Mononuclear cell (primary cell): ENCODE measurements at regions not wholly inside any gene's neighbourhood (a gene's known extent, or its start where the extent isn't known, plus 50 kb on each side); places are given as distances from the start of the nearest gene placed in this dataset.

Source experiments
- H3K27me3 ChIP-seq: 2 replicates; pipeline ENCODE4 v1.6.0; 2011; ENCODE audit warnings: low read length, control low read depth; ENCODE audit not compliant: insufficient read depth
- H3K4me1 ChIP-seq: 2 replicates; pipeline ENCODE4 v1.5.1; 2011; ENCODE audit warnings: mild to moderate bottlenecking, low read length, control low read depth; ENCODE audit not compliant: insufficient read depth
- H3K4me3 ChIP-seq: 2 replicates; pipeline ENCODE4 v1.5.1; 2011; ENCODE audit warnings: mild to moderate bottlenecking, low read length, moderate library complexity
- H3K9me3 ChIP-seq: 2 replicates; pipeline ENCODE4 v1.5.1; 2011; ENCODE audit warnings: low read depth, mild to moderate bottlenecking, control low read depth, low read length

DNA sequence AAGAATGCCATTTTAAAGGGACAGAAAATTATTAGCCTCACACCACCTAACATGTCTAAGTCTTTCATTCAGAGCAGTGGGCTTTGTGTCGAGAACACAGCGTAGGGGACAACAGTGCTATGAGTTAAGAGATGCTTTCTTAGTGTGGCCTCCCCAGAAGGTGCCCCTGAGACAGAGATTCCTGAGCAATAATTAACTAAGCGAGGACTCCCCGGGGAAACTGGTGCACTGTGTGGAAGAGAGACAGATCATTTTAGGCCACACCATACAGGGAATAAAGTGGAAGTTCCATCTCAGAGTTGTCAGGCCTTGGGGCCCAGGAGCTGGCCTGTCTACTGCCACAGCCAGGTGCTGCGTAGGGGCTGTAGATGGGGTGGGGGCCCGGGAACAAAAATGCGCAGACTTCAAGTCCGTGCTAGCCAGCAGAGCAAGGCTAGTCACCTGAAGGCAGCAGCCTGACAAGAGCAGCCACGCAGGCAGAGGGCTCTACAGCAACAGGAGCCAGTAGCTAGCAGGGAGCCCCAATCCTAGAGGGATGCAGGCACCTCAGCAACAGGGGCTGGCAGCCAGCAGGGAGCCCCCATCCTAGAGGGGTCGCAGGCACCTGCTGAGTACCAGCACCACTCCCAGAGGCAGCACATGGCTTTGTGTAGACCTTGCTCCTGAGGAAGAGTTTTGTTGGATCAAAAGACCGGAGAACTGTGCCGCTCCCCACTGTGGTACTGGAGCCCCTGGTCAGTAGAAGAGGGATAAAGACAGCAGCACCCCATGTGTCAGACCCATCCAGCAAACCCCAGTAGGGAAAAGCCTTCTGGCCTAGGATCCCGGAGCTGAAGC, 63.0 kb upstream of the NXT1 start:
- Histone ChIP-seq H3K4me3 (no peak overlapping the region), H3K4me1 (no peaks in the 10 kb centered on the region), H3K27me3 (no peaks in the 10 kb centered on the region), H3K9me3 (no peaks in the 10 kb centered on the region)

- H3K27me3 ChIP-seq = no peaks in the 10 kb centered on the region
- H3K9me3 ChIP-seq = no peaks in the 10 kb centered on the region
- no peaks in the 10 kb centered on the region for H3K4me1 ChIP-seq
- no peak overlapping the region for H3K4me3 ChIP-seq
Measured at GRCh38 chr20:23286346-23286745, 64.2 kb upstream of the NXT1 start.

DNA sequence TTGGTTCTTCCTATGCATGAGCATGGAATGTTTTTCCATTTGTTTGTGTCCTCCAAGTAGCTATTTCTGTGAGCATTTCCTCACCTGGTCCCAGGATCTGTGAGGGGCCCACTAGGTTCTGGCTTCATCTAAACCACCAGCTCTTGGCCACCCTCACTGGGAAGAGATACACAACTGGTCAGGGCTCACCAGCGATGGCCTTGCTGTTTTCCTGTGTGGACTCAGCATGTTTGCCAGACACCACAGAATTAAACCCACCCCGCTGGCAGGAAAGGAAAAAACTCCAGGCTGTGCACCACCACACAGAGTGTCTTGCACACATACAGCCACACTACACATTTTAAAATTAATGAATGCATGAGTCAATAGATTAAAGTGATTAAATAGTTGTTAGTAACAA, 65.1 kb upstream of the NXT1 start:
- Histone ChIP-seq H3K4me3 (no peak overlapping the region), H3K4me1 (no peaks in the 10 kb centered on the region), H3K27me3 (no peaks in the 10 kb centered on the region), H3K9me3 (no peaks in the 10 kb centered on the region)

DNA sequence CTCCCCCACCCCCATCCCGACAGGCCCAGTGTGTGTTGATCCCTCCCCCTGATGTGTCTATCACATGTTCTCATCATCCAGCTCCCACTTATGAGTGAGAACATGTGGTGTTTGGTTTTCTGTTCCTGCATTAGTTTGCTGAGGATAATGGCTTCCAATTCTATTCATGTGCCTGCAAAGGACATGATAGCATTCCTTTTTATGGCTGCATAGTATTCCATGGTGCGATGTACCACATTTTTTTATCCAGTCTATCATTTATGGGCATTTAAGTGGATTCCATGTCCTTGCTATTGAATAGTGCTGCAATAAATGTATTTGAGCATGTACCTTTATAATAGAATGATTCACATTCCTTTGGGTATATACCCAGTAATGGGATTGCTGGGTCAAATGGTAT, 66.6 kb upstream of the NXT1 start:
- no peak overlapping the region for H3K4me3 ChIP-seq
- H3K27me3 ChIP-seq = no peaks in the 10 kb centered on the region

DNA sequence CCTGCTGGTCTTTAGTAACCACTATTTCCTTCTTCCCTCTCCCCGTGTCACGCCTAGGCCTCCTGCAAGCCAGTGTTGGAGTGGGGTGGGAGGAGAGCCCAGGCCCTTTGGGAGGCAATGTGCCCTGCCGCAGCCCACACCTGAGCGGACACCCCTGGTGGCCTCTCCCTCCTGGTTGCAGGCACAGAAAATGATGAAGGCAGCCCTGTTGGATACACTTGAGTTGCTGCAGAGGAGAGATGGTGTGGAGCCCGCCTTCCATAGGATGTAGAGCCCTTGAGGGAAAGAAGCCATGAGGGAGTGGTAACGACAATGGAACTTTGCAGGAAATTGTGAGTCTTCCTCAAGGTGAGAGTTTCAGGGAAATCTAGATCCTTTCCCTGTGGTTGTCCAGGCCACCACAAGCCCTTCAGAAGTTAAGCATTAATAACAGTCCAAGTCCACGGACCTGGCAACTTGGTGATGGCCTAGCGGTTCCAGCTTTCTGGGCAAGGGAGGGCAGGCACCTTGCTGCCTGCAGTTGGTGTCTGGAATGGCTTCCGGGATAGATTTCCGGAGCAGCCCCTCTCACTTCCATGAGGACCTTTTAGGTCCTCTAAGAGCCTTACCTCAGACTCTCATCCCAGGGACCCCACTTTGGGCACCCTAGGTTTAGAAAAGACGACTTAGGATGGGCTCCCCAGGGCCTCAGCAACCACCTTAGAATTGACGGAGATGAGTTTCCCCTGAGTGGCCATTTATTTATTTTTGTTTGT, 67.3 kb upstream of the NXT1 start:
- Histone ChIP-seq H3K9me3 (no peaks in the 10 kb centered on the region), H3K27me3 (no peaks in the 10 kb centered on the region), H3K4me1 (no peaks in the 10 kb centered on the region), H3K4me3 (no peak overlapping the region)

More for the DNA sequence above, 66.6 kb upstream of the NXT1 start:
- no peaks in the 10 kb centered on the region for H3K4me1 ChIP-seq
- H3K9me3 ChIP-seq = no peaks in the 10 kb centered on the region

- Histone ChIP-seq H3K9me3 (no peaks in the 10 kb centered on the region), H3K4me3 (no peak overlapping the region), H3K27me3 (no peaks in the 10 kb centered on the region), H3K4me1 (no peaks in the 10 kb centered on the region)
Measured at GRCh38 chr20:23282546-23282945, 68.0 kb upstream of the NXT1 start.

- Histone ChIP-seq H3K27me3 (no peaks in the 10 kb centered on the region), H3K4me3 (no peak overlapping the region), H3K4me1 (peaks cover 3% of the 10 kb centered on the region), H3K9me3 (no peaks in the 10 kb centered on the region)
Measured at GRCh38 chr20:23282111-23282510, 68.5 kb upstream of the NXT1 start.

GRCh38 chr20:23279836-23280235, 70.8 kb upstream of the NXT1 start:
- H3K4me3 ChIP-seq = no peak overlapping the region

GRCh38 chr20:23278172-23278571, 72.4 kb upstream of the NXT1 start:
- Histone ChIP-seq H3K4me3 (no peak overlapping the region), H3K27me3 (no peaks in the 10 kb centered on the region), H3K4me1 (peaks cover 3% of the 10 kb centered on the region), H3K9me3 (no peaks in the 10 kb centered on the region)

More at GRCh38 chr20:23279836-23280235, 70.8 kb upstream of the NXT1 start:
- peaks cover 3% of the 10 kb centered on the region for H3K4me1 ChIP-seq
- H3K27me3 ChIP-seq = no peaks in the 10 kb centered on the region
- H3K9me3 ChIP-seq = no peaks in the 10 kb centered on the region

- peaks cover 3% of the 10 kb centered on the region for H3K4me1 ChIP-seq
- H3K4me3 ChIP-seq = no peak overlapping the region
- no peaks in the 10 kb centered on the region for H3K27me3 ChIP-seq
- no peaks in the 10 kb centered on the region for H3K9me3 ChIP-seq
Measured at GRCh38 chr20:23277316-23277715, 73.3 kb upstream of the NXT1 start.

- no peaks in the 10 kb centered on the region for H3K27me3 ChIP-seq
- H3K4me3 ChIP-seq = no peak overlapping the region
- no peaks in the 10 kb centered on the region for H3K9me3 ChIP-seq
- peaks cover 3% of the 10 kb centered on the region for H3K4me1 ChIP-seq
Measured at GRCh38 chr20:23273776-23274175, 76.8 kb upstream of the NXT1 start.

GRCh38 chr20:23272176-23273029, 78.2 kb upstream of the NXT1 start:
- H3K4me3 ChIP-seq = no peak overlapping the region
- no peaks in the 10 kb centered on the region for H3K27me3 ChIP-seq
- H3K9me3 ChIP-seq = no peaks in the 10 kb centered on the region
- peaks cover 2% of the 10 kb centered on the region for H3K4me1 ChIP-seq

GRCh38 chr20:23270382-23270911, 80.1 kb upstream of the NXT1 start:
- no peaks in the 10 kb centered on the region for H3K27me3 ChIP-seq
- H3K4me3 ChIP-seq = no peak overlapping the region
- no peaks in the 10 kb centered on the region for H3K4me1 ChIP-seq
- H3K9me3 ChIP-seq = no peaks in the 10 kb centered on the region

- Histone ChIP-seq H3K4me1 (no peaks in the 10 kb centered on the region), H3K4me3 (no peak overlapping the region), H3K27me3 (no peaks in the 10 kb centered on the region), H3K9me3 (no peaks in the 10 kb centered on the region)
Measured at GRCh38 chr20:23269954-23270353, 80.6 kb upstream of the NXT1 start.
